GM23338 (cell line): ENCODE measurements at regions not wholly inside any gene's neighbourhood (a gene's known extent, or its start where the extent isn't known, plus 50 kb on each side); places are given as distances from the start of the nearest gene placed in this dataset.

Source experiments
- ATAC-seq: fragments of 200-7000 bp; cut with Tn5 transposase; 3 replicates; pipeline ENCODE4 v1.9.1; 2020
- DNase-seq: peaks from one replicate; pipeline ENCODE4 v3.0.0-alpha.2; 2015; ENCODE audit warnings: low spot score
- H2AFZ ChIP-seq: fragments of 200-600 bp; sonication (generic); 2 replicates; pipeline ENCODE4 v1.8.0; 2016; ENCODE audit warnings: antibody characterized with exemption, mild to moderate bottlenecking, moderate library complexity
- H3F3A ChIP-seq: fragments of 200-600 bp; sonication (generic); replicated peaks from 2 replicates; pipeline ENCODE4 v1.8.0; 2017; ENCODE audit warnings: antibody characterized with exemption, mixed run types, low read depth
- H3K27ac ChIP-seq: fragments of 200-600 bp; sonication (generic); 2 replicates; pipeline ENCODE4 v1.6.1; 2016; ENCODE audit warnings: low read depth
- H3K27me3 ChIP-seq: fragments of 200-600 bp; sonication (generic); 2 replicates; pipeline ENCODE4 v1.8.0; 2016; ENCODE audit warnings: mild to moderate bottlenecking, mixed run types, moderate library complexity; ENCODE audit not compliant: insufficient read depth
- H3K36me3 ChIP-seq: fragments of 200-600 bp; sonication (generic); 2 replicates; pipeline ENCODE4 v1.8.0; 2016; ENCODE audit warnings: mild to moderate bottlenecking; ENCODE audit not compliant: insufficient read depth
- H3K4me1 ChIP-seq: fragments of 200-600 bp; sonication (generic); 2 replicates; pipeline ENCODE4 v1.8.0; 2016; ENCODE audit warnings: mild to moderate bottlenecking, moderate library complexity; ENCODE audit not compliant: insufficient read depth
- H3K4me2 ChIP-seq: fragments of 200-600 bp; sonication (generic); 2 replicates; pipeline ENCODE4 v1.7.1; 2017; ENCODE audit warnings: mixed run types
- H3K4me3 ChIP-seq: fragments of 200-600 bp; sonication (generic); 2 replicates; pipeline ENCODE4 v1.6.1; 2016; ENCODE audit warnings: mixed run types
- H3K79me2 ChIP-seq: fragments of 200-600 bp; sonication (generic); replicated peaks from 2 replicates; pipeline ENCODE4 v1.8.0; 2017; ENCODE audit warnings: mild to moderate bottlenecking; ENCODE audit not compliant: insufficient read depth
- H3K9me2 ChIP-seq: fragments of 200-600 bp; sonication (generic); 2 replicates; pipeline ENCODE4 v1.8.0; 2017; ENCODE audit not compliant: insufficient read depth
- H4K20me1 ChIP-seq: fragments of 200-600 bp; sonication (generic); replicated peaks from 2 replicates; pipeline ENCODE4 v1.8.0; 2017; ENCODE audit warnings: mild to moderate bottlenecking; ENCODE audit not compliant: insufficient read depth
- H3K27ac Mint-ChIP-seq: 2 replicates; pipeline ENCODE4 v1.8.0; 2020; ENCODE audit warnings: inconsistent platforms, mild to moderate bottlenecking, moderate library complexity, mixed read lengths
- H3K27me3 Mint-ChIP-seq: 3 replicates; pipeline ENCODE4 v1.8.0; 2022; ENCODE audit warnings: low read depth, mild to moderate bottlenecking, moderate library complexity, mixed read lengths, inconsistent platforms; ENCODE audit not compliant: insufficient read depth, poor library complexity
- H3K36me3 Mint-ChIP-seq: 3 replicates; pipeline ENCODE4 v1.8.0; 2021; ENCODE audit warnings: low read depth, mild to moderate bottlenecking, inconsistent platforms, moderate library complexity, mixed read lengths
- H3K4me1 Mint-ChIP-seq: 3 replicates; pipeline ENCODE4 v1.8.0; 2020; ENCODE audit warnings: mild to moderate bottlenecking, inconsistent platforms, mixed read lengths
- H3K4me3 Mint-ChIP-seq: 3 replicates; pipeline ENCODE4 v1.8.0; 2021; ENCODE audit warnings: moderate library complexity, mild to moderate bottlenecking, inconsistent platforms, mixed read lengths
- H3K9me3 Mint-ChIP-seq: 3 replicates; pipeline ENCODE4 v1.8.0; 2020; ENCODE audit warnings: moderate library complexity, mild to moderate bottlenecking, inconsistent platforms, mixed read lengths
- CREB1 ChIP-seq: fragments of 250-450 bp; sonication (Bioruptor Pico); IDR thresholded peaks from 2 replicates; pipeline ENCODE4 v1.5.0; 2020; ENCODE audit warnings: low read depth, mild to moderate bottlenecking, moderate library complexity
- EZH2phosphoT487 ChIP-seq: fragments of 200-600 bp; sonication (generic); IDR thresholded peaks from one replicate; pipeline ENCODE4 v1.8.1; 2018; ENCODE audit warnings: antibody characterized with exemption; ENCODE audit not compliant: unreplicated experiment
- JUNB ChIP-seq: IDR thresholded peaks from one replicate; pipeline ENCODE4 v1.6.1; 2016; ENCODE audit warnings: antibody characterized with exemption; ENCODE audit not compliant: unreplicated experiment
- POLR2AphosphoS5 ChIP-seq: IDR thresholded peaks from 2 replicates; pipeline ENCODE4 v1.6.1; 2016; ENCODE audit warnings: antibody characterized with exemption, low read depth
- STAT1 ChIP-seq: IDR thresholded peaks from one replicate; pipeline ENCODE4 v1.6.1; 2016; ENCODE audit warnings: antibody characterized with exemption; ENCODE audit not compliant: unreplicated experiment
- ZNF114 ChIP-seq: fragments of 250-450 bp; sonication (Bioruptor Pico); IDR thresholded peaks from 2 replicates; pipeline ENCODE4 v1.5.0; 2020; ENCODE audit warnings: mild to moderate bottlenecking, moderate library complexity
- ZNF331 ChIP-seq: fragments of 250-450 bp; sonication (Bioruptor Pico); IDR thresholded peaks from 2 replicates; pipeline ENCODE4 v1.5.0; 2020; ENCODE audit warnings: low read depth, mild to moderate bottlenecking, moderate library complexity
- TF ChIP-seq, protein P1 (sequence below): IDR thresholded peaks from 2 replicates; pipeline ENCODE4 v1.6.1; 2016; ENCODE audit warnings: antibody characterized with exemption
- TF ChIP-seq, protein P2 (sequence below): IDR thresholded peaks from one replicate; pipeline ENCODE4 v1.6.1; 2018; ENCODE audit warnings: antibody characterized with exemption; ENCODE audit not compliant: unreplicated experiment
- TF ChIP-seq, protein P3 (sequence below): fragments of 250-450 bp; sonication (Bioruptor Pico); IDR thresholded peaks from 2 replicates; pipeline ENCODE4 v1.5.0; 2020; ENCODE audit warnings: mild to moderate bottlenecking, moderate library complexity

DNA sequence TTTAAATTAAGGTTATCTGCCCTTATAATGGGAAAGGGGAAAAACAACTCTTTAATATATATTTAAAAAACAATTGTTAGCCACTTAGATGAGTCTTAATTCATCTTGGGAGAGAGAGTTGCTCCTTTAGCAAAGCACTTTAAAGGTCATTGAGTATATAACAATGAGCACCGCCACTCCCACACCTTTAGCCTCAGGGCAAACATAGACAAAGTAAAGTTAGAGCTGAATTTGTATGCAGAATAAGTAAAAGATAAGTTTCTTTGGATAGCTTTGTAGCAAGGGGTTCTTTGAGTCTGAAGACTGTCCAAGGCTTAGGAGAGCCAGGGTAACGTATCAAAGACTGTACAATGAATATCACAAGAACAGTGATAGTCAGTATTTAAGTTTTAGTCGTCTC is 728.8 kb upstream of the LMO3 start:
- Mint-ChIP-seq H3K36me3 (no peaks in the 10 kb centered on the region), H3K4me1 (no peaks in the 10 kb centered on the region), H3K9me3 (no peaks in the 10 kb centered on the region), H3K27me3 (no peaks in the 10 kb centered on the region), H3K4me3 (no peak overlapping the region), H3K27ac (no peak overlapping the region)
- Histone ChIP-seq H3K27ac (no peak overlapping the region), H3K36me3 (no peaks in the 10 kb centered on the region), H3K79me2 (no peaks in the 10 kb centered on the region), H4K20me1 (no peaks in the 10 kb centered on the region), H3F3A (no peaks in the 10 kb centered on the region), H3K4me3 (no peak overlapping the region), H2AFZ (no peak overlapping the region), H3K27me3 (no peaks in the 10 kb centered on the region), H3K4me2 (no peak overlapping the region), H3K9me2 (no peaks in the 10 kb centered on the region), H3K4me1 (peaks cover 7% of the 10 kb centered on the region)
- peak; percentile 38; the same call in 2 of the 3 replicates for ATAC-seq
- peak; percentile 37 for DNase-seq
- TF ChIP-seq ZNF331: no peak
- TF ChIP-seq STAT1: no peak
- TF ChIP-seq ZNF114 (CRISPR knock-in tag): no peak
- no peak for TF ChIP-seq JUNB

DNA sequence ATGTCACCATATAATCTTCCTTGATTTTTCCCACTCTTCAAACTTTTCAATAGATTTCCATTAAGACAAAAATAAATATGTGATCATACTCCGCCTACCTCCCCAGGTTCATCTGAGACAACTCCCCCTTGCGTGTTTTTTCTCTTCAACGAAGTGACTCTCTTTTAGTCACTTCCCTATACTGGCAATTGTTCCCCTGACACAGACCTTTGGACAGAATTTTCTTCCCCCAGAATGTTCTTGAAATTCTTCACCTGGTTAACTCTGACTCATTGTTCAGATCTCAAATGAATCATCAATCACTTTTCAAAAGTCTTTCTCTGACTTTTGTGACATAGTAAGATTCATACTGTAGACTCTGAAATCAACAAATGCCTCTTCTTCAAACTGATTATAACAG is 727.3 kb upstream of the LMO3 start:
- H4K20me1 ChIP-seq: no peaks in the 10 kb centered on the region
- H3K4me3 Mint-ChIP-seq: no peak overlapping the region
- peaks cover 7% of the 10 kb centered on the region for H3K4me1 ChIP-seq
- H3K4me2 ChIP-seq: no peak overlapping the region
- H2AFZ ChIP-seq: no peak overlapping the region
- H3K9me3 Mint-ChIP-seq: no peaks in the 10 kb centered on the region
- no peaks in the 10 kb centered on the region for H3K27me3 Mint-ChIP-seq
- no peak overlapping the region for H3K4me3 ChIP-seq
- H3K27ac Mint-ChIP-seq: no peak overlapping the region
- H3F3A ChIP-seq: no peaks in the 10 kb centered on the region
- H3K79me2 ChIP-seq: no peaks in the 10 kb centered on the region
- no peaks in the 10 kb centered on the region for H3K36me3 Mint-ChIP-seq
- no peaks in the 10 kb centered on the region for H3K27me3 ChIP-seq
- H3K4me1 Mint-ChIP-seq: no peaks in the 10 kb centered on the region
- no peak overlapping the region for H3K27ac ChIP-seq
- H3K36me3 ChIP-seq: no peaks in the 10 kb centered on the region
- no peak for ATAC-seq
- DNase-seq: no peak
- no peaks in the 10 kb centered on the region for H3K9me2 ChIP-seq
- no peak for TF ChIP-seq STAT1
- TF ChIP-seq, protein P1, sequence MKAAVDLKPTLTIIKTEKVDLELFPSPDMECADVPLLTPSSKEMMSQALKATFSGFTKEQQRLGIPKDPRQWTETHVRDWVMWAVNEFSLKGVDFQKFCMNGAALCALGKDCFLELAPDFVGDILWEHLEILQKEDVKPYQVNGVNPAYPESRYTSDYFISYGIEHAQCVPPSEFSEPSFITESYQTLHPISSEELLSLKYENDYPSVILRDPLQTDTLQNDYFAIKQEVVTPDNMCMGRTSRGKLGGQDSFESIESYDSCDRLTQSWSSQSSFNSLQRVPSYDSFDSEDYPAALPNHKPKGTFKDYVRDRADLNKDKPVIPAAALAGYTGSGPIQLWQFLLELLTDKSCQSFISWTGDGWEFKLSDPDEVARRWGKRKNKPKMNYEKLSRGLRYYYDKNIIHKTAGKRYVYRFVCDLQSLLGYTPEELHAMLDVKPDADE: no peak
- TF ChIP-seq, protein P2, sequence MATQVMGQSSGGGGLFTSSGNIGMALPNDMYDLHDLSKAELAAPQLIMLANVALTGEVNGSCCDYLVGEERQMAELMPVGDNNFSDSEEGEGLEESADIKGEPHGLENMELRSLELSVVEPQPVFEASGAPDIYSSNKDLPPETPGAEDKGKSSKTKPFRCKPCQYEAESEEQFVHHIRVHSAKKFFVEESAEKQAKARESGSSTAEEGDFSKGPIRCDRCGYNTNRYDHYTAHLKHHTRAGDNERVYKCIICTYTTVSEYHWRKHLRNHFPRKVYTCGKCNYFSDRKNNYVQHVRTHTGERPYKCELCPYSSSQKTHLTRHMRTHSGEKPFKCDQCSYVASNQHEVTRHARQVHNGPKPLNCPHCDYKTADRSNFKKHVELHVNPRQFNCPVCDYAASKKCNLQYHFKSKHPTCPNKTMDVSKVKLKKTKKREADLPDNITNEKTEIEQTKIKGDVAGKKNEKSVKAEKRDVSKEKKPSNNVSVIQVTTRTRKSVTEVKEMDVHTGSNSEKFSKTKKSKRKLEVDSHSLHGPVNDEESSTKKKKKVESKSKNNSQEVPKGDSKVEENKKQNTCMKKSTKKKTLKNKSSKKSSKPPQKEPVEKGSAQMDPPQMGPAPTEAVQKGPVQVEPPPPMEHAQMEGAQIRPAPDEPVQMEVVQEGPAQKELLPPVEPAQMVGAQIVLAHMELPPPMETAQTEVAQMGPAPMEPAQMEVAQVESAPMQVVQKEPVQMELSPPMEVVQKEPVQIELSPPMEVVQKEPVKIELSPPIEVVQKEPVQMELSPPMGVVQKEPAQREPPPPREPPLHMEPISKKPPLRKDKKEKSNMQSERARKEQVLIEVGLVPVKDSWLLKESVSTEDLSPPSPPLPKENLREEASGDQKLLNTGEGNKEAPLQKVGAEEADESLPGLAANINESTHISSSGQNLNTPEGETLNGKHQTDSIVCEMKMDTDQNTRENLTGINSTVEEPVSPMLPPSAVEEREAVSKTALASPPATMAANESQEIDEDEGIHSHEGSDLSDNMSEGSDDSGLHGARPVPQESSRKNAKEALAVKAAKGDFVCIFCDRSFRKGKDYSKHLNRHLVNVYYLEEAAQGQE: no peak
- TF ChIP-seq CREB1 (CRISPR knock-in tag): no peak
- no peak for TF ChIP-seq POLR2AphosphoS5
- TF ChIP-seq EZH2phosphoT487: no peak
- TF ChIP-seq ZNF331: no peak
- TF ChIP-seq ZNF114 (CRISPR knock-in tag): no peak
- TF ChIP-seq, protein P3, sequence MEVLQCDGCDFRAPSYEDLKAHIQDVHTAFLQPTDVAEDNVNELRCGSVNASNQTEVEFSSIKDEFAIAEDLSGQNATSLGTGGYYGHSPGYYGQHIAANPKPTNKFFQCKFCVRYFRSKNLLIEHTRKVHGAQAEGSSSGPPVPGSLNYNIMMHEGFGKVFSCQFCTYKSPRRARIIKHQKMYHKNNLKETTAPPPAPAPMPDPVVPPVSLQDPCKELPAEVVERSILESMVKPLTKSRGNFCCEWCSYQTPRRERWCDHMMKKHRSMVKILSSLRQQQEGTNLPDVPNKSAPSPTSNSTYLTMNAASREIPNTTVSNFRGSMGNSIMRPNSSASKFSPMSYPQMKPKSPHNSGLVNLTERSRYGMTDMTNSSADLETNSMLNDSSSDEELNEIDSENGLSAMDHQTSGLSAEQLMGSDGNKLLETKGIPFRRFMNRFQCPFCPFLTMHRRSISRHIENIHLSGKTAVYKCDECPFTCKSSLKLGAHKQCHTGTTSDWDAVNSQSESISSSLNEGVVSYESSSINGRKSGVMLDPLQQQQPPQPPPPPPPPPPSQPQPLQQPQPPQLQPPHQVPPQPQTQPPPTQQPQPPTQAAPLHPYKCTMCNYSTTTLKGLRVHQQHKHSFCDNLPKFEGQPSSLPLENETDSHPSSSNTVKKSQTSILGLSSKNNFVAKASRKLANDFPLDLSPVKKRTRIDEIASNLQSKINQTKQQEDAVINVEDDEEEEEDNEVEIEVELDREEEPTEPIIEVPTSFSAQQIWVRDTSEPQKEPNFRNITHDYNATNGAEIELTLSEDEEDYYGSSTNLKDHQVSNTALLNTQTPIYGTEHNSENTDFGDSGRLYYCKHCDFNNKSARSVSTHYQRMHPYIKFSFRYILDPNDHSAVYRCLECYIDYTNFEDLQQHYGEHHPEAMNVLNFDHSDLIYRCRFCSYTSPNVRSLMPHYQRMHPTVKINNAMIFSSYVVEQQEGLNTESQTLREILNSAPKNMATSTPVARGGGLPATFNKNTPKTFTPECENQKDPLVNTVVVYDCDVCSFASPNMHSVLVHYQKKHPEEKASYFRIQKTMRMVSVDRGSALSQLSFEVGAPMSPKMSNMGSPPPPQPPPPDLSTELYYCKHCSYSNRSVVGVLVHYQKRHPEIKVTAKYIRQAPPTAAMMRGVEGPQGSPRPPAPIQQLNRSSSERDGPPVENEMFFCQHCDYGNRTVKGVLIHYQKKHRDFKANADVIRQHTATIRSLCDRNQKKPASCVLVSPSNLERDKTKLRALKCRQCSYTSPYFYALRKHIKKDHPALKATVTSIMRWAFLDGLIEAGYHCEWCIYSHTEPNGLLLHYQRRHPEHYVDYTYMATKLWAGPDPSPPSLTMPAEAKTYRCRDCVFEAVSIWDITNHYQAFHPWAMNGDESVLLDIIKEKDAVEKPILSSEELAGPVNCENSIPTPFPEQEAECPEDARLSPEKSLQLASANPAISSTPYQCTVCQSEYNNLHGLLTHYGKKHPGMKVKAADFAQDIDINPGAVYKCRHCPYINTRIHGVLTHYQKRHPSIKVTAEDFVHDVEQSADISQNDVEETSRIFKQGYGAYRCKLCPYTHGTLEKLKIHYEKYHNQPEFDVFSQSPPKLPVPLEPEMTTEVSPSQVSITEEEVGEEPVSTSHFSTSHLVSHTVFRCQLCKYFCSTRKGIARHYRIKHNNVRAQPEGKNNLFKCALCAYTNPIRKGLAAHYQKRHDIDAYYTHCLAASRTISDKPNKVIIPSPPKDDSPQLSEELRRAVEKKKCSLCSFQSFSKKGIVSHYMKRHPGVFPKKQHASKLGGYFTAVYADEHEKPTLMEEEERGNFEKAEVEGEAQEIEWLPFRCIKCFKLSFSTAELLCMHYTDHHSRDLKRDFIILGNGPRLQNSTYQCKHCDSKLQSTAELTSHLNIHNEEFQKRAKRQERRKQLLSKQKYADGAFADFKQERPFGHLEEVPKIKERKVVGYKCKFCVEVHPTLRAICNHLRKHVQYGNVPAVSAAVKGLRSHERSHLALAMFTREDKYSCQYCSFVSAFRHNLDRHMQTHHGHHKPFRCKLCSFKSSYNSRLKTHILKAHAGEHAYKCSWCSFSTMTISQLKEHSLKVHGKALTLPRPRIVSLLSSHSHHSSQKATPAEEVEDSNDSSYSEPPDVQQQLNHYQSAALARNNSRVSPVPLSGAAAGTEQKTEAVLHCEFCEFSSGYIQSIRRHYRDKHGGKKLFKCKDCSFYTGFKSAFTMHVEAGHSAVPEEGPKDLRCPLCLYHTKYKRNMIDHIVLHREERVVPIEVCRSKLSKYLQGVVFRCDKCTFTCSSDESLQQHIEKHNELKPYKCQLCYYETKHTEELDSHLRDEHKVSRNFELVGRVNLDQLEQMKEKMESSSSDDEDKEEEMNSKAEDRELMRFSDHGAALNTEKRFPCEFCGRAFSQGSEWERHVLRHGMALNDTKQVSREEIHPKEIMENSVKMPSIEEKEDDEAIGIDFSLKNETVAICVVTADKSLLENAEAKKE: no peak
